Breast epithelium (tissue), 4 donors: ENCODE measurements at regions not wholly inside any gene's neighbourhood (a gene's known extent, or its start where the extent isn't known, plus 50 kb on each side); places are given as distances from the start of the nearest gene placed in this dataset.

Source experiments
- DNase-seq, 2 donors: peaks; one replicate each; pipeline ENCODE4 v3.0.0-alpha.2; 2019; ENCODE audit warnings: low spot score in 2 of 2
- H3K27ac ChIP-seq, 2 donors: fragments of 200-600 bp; sonication (generic) in 1 of 2; one replicate each; pipeline ENCODE4 v1.5.1; 2016 to 2019; ENCODE audit warnings: mild to moderate bottlenecking in 1 of 2
- H3K27me3 ChIP-seq, 2 donors: fragments of 200-600 bp; sonication (generic) in 1 of 2; one replicate each; pipeline versions ENCODE4 v1.5.1 to v1.6.0; 2017 to 2019; ENCODE audit warnings: control low read depth in 1 of 2, mild to moderate bottlenecking in 1 of 2
- H3K36me3 ChIP-seq: fragments of 200-600 bp; one replicate; pipeline ENCODE4 v1.5.1; 2019
- H3K4me1 ChIP-seq, 2 donors: fragments of 200-600 bp; sonication (generic); one replicate each; pipeline ENCODE4 v1.5.1; 2016 to 2019; ENCODE audit warnings: control low read depth in 1 of 2
- H3K4me3 ChIP-seq, 3 donors: fragments of 200-600 bp; sonication (generic); 1 replicate in 2 of 3; 2 replicates in 1 of 3; pipeline ENCODE4 v1.5.1; 2016 to 2019; ENCODE audit warnings: mild to moderate bottlenecking in 3 of 3, moderate library complexity in 2 of 3
- H3K9me3 ChIP-seq, 2 donors: fragments of 200-600 bp; sonication (generic) in 1 of 2; one replicate each; pipeline ENCODE4 v1.5.1; 2016 to 2019; ENCODE audit warnings: control low read depth in 1 of 2
- CTCF ChIP-seq, 3 donors: fragments of 450-650 bp; IDR thresholded peaks; one replicate each; pipeline ENCODE4 v1.5.1; 2016 to 2017; ENCODE audit warnings: antibody characterized with exemption in 3 of 3, mild to moderate bottlenecking in 3 of 3, moderate library complexity in 3 of 3
- POLR2A ChIP-seq: fragments of 450-650 bp; IDR thresholded peaks from one replicate; pipeline ENCODE4 v1.6.1; 2016; ENCODE audit warnings: antibody characterized with exemption, mild to moderate bottlenecking, moderate library complexity
- POLR2AphosphoS5 ChIP-seq, 3 donors: sonication (generic); formaldehyde crosslinking; IDR thresholded peaks; one replicate each; pipeline ENCODE4 v1.6.1; 2017; ENCODE audit warnings: antibody characterized with exemption in 3 of 3
- intact Hi-C: fragments of 100-400 bp; cut with DNase I; formaldehyde crosslinking; loops from one replicate; pipeline ENCODE4 v1.15.1; 2023; ENCODE audit warnings: low total_unique reads

- Histone ChIP-seq H3K27me3 (no peaks in the 10 kb centered on the region), H3K4me3 (no peak overlapping the region), H3K4me1 (no peaks in the 10 kb centered on the region), H3K27ac (no peak overlapping the region), H3K36me3 (no peaks in the 10 kb centered on the region), H3K9me3 (no peaks in the 10 kb centered on the region)
- no peak for TF ChIP-seq POLR2AphosphoS5 (IDR thresholded peaks at IDR 0.05)
- TF ChIP-seq POLR2A, result no peak
- DNase-seq, result no peak
- intact Hi-C loops, result no loop called here
These were observed 296.2 kb upstream of the MGMT start for GRCh38 chr10:129170812-129171211.

- intact Hi-C loops, result no loop called here
- Histone ChIP-seq H3K9me3 (no peaks in the 10 kb centered on the region), H3K4me1 (no peaks in the 10 kb centered on the region), H3K4me3 (no peak overlapping the region), H3K27ac (no peak overlapping the region), H3K27me3 (peaks cover 0 to 3% of the 10 kb centered on the region in 2 donors), H3K36me3 (no peaks in the 10 kb centered on the region)
- DNase-seq, result no peak
- TF ChIP-seq POLR2AphosphoS5 (IDR thresholded peaks at IDR 0.05) (no peak), CTCF (IDR thresholded peaks at IDR 0.05) (no peak)
These were observed 295.2 kb upstream of the MGMT start for GRCh38 chr10:129171812-129172211.

GRCh38 chr10:129174232-129175014 is 292.6 kb upstream of the MGMT start:
- no peaks in the 10 kb centered on the region for H3K9me3 ChIP-seq
- DNase-seq, result no peak
- H3K4me3 ChIP-seq, result no peak overlapping the region
- peaks cover 0 to 3% of the 10 kb centered on the region in 2 donors for H3K27me3 ChIP-seq
- intact Hi-C loops, result no loop called here
- TF ChIP-seq CTCF (IDR thresholded peaks at IDR 0.05) (no peak), POLR2AphosphoS5 (IDR thresholded peaks at IDR 0.05) (no peak), POLR2A (no peak)
- H3K4me1 ChIP-seq, result no peaks in the 10 kb centered on the region
- no peak overlapping the region for H3K27ac ChIP-seq
- H3K36me3 ChIP-seq, result no peaks in the 10 kb centered on the region

- intact Hi-C loops, result no loop called here
These were observed 287.6 kb upstream of the MGMT start for GRCh38 chr10:129179245-129179971.

GRCh38 chr10:129179972-129180678 is 286.9 kb upstream of the MGMT start:
- Histone ChIP-seq H3K4me3 (no peak overlapping the region), H3K36me3 (no peaks in the 10 kb centered on the region), H3K27me3 (peaks cover 0 to 3% of the 10 kb centered on the region in 2 donors), H3K4me1 (no peaks in the 10 kb centered on the region), H3K27ac (no peak overlapping the region), H3K9me3 (no peaks in the 10 kb centered on the region)
- no peak for DNase-seq
- intact Hi-C loops, result no loop called here
- TF ChIP-seq POLR2AphosphoS5 (IDR thresholded peaks at IDR 0.05) (no peak), CTCF (IDR thresholded peaks at IDR 0.05) (no peak), POLR2A (no peak)

More at GRCh38 chr10:129179245-129179971, 287.6 kb upstream of the MGMT start:
- Histone ChIP-seq H3K4me3 (no peak overlapping the region), H3K36me3 (no peaks in the 10 kb centered on the region), H3K27ac (no peak overlapping the region), H3K4me1 (no peaks in the 10 kb centered on the region), H3K9me3 (no peaks in the 10 kb centered on the region), H3K27me3 (peaks cover 0 to 3% of the 10 kb centered on the region in 2 donors)
- no peak for DNase-seq
- no peak for TF ChIP-seq POLR2A
- no peak for TF ChIP-seq POLR2AphosphoS5 (IDR thresholded peaks at IDR 0.05)
